ENCODE measurements at regions not wholly inside any gene's neighbourhood (a gene's known extent, or its start where the extent isn't known, plus 50 kb on each side); places are given as distances from the start of the nearest gene placed in this dataset.

DNA sequence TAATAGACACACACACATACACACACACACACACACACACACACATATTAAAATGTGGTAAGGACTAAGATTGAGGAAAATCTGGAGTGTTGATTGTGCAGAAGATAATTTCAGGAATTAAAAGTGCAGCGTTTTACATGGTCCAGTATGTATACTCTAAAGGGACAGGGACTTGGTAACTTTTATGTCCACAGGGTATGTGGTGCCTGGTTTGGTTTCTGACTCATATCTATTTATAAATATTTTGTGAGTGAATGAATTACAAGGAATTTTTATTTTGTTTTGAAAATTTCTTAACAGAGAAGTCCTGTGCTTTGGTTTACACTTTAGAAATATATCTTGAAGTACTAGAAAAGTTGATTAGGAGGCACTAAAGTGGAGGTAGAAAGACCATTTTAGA lies 287.7 kb upstream of the NXPH2 start:
- H3K9me2 ChIP-seq (replicated peaks; ENCODE audit: low read depth, low read length): no peaks in the 10 kb centered on the region
- TF ChIP-seq, protein P1, sequence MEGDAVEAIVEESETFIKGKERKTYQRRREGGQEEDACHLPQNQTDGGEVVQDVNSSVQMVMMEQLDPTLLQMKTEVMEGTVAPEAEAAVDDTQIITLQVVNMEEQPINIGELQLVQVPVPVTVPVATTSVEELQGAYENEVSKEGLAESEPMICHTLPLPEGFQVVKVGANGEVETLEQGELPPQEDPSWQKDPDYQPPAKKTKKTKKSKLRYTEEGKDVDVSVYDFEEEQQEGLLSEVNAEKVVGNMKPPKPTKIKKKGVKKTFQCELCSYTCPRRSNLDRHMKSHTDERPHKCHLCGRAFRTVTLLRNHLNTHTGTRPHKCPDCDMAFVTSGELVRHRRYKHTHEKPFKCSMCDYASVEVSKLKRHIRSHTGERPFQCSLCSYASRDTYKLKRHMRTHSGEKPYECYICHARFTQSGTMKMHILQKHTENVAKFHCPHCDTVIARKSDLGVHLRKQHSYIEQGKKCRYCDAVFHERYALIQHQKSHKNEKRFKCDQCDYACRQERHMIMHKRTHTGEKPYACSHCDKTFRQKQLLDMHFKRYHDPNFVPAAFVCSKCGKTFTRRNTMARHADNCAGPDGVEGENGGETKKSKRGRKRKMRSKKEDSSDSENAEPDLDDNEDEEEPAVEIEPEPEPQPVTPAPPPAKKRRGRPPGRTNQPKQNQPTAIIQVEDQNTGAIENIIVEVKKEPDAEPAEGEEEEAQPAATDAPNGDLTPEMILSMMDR (conservative IDR thresholded peaks at IDR 0.05; ENCODE audit: low read length): no peak
- TF ChIP-seq EZH2phosphoT487 (IDR thresholded peaks at IDR 0.05; ENCODE audit: borderline replicate concordance): no peak
- no peak overlapping the region for H2AFZ ChIP-seq (ENCODE audit: low read length)
- H3K4me2 ChIP-seq (ENCODE audit: low read depth, low read length, poor library complexity, severe bottlenecking): no peak overlapping the region
- no peaks in the 10 kb centered on the region for H3K36me3 ChIP-seq (ENCODE audit: insufficient read depth, low read length)
- H3K27me3 ChIP-seq (ENCODE audit: insufficient read depth, low read length, poor library complexity, severe bottlenecking): no peaks in the 10 kb centered on the region
- H4K20me1 ChIP-seq (ENCODE audit: insufficient read depth, low read length, poor library complexity, severe bottlenecking): no peaks in the 10 kb centered on the region
- H3K79me2 ChIP-seq (ENCODE audit: insufficient read depth, low read length): no peaks in the 10 kb centered on the region
- H3K9me3 ChIP-seq (ENCODE audit: insufficient read depth, low read depth, low read length): no peaks in the 10 kb centered on the region
- no peaks in the 10 kb centered on the region for H3K4me1 ChIP-seq (ENCODE audit: insufficient read depth, low read length, poor library complexity, severe bottlenecking)
- H3K4me3 ChIP-seq (ENCODE audit: low read length, poor library complexity, severe bottlenecking): no peak overlapping the region
- H3K9ac ChIP-seq (ENCODE audit: low read depth, low read length, poor library complexity, severe bottlenecking): no peak overlapping the region
- no peaks in the 10 kb centered on the region for H3F3A ChIP-seq (ENCODE audit: low read depth)

DNA sequence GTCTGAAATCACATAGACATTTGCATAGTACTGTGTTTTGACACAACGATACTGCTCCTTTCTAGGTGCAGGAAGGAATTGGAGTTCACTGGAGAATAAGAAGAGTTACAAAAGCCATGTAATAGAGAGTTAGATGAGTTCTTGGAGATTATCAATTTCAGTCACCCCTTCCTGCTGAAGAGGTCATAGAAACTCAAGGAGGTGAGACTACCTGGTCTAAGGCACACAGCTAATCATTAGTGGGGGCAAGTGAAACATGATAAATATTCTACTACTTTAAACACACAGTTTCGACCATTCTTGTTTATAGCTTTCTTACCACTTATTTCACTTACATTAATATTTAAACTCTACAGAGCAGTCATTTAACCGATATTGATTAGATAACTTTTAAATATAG lies 286.9 kb upstream of the NXPH2 start:
- Histone ChIP-seq H3K4me3 (ENCODE audit: low read length, poor library complexity, severe bottlenecking) (no peak overlapping the region), H3K27me3 (ENCODE audit: insufficient read depth, low read length, poor library complexity, severe bottlenecking) (no peaks in the 10 kb centered on the region), H3K9me2 (replicated peaks; ENCODE audit: low read depth, low read length) (no peaks in the 10 kb centered on the region), H3K4me2 (ENCODE audit: low read depth, low read length, poor library complexity, severe bottlenecking) (no peak overlapping the region), H3K36me3 (ENCODE audit: insufficient read depth, low read length) (no peaks in the 10 kb centered on the region), H3K9me3 (ENCODE audit: insufficient read depth, low read depth, low read length) (no peaks in the 10 kb centered on the region), H3K4me1 (ENCODE audit: insufficient read depth, low read length, poor library complexity, severe bottlenecking) (no peaks in the 10 kb centered on the region), H2AFZ (ENCODE audit: low read length) (no peak overlapping the region), H4K20me1 (ENCODE audit: insufficient read depth, low read length, poor library complexity, severe bottlenecking) (no peaks in the 10 kb centered on the region), H3K9ac (ENCODE audit: low read depth, low read length, poor library complexity, severe bottlenecking) (no peak overlapping the region), H3K79me2 (ENCODE audit: insufficient read depth, low read length) (no peaks in the 10 kb centered on the region), H3F3A (ENCODE audit: low read depth) (no peaks in the 10 kb centered on the region)
- TF ChIP-seq, protein P1 (conservative IDR thresholded peaks at IDR 0.05; ENCODE audit: low read length): no peak
- no peak for TF ChIP-seq EZH2phosphoT487 (IDR thresholded peaks at IDR 0.05; ENCODE audit: borderline replicate concordance)

DNA sequence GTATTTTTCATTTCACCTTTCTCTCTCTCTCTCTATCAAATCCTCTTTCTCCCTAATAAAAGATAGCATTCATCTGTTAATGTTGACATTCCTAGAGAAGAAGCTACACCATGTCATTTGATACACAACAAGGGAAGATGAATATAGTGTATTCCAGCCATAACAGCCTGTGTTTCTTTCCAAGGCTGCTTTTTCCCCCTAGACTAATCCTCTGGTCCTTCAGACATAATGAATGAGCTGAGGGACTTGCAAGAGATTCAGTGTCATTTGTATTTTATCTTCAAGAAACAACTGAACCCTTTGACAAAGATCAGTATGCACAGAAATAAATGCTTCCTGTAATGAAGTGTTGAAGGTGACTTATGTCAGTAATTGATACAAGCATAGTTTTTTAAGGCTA lies 284.0 kb upstream of the NXPH2 start:
- no peak overlapping the region for H3K9ac ChIP-seq (ENCODE audit: low read depth, low read length, poor library complexity, severe bottlenecking)
- H3K27me3 ChIP-seq (ENCODE audit: insufficient read depth, low read length, poor library complexity, severe bottlenecking): no peaks in the 10 kb centered on the region
- no peak overlapping the region for H3K4me3 ChIP-seq (ENCODE audit: low read length, poor library complexity, severe bottlenecking)
- no peaks in the 10 kb centered on the region for H3K36me3 ChIP-seq (ENCODE audit: insufficient read depth, low read length)
- H2AFZ ChIP-seq (ENCODE audit: low read length): no peak overlapping the region
- TF ChIP-seq EZH2phosphoT487 (IDR thresholded peaks at IDR 0.05; ENCODE audit: borderline replicate concordance): no peak
- TF ChIP-seq, protein P1 (conservative IDR thresholded peaks at IDR 0.05; ENCODE audit: low read length): no peak
- no peaks in the 10 kb centered on the region for H3F3A ChIP-seq (ENCODE audit: low read depth)
- H3K9me2 ChIP-seq (replicated peaks; ENCODE audit: low read depth, low read length): no peaks in the 10 kb centered on the region
- H3K79me2 ChIP-seq (ENCODE audit: insufficient read depth, low read length): no peaks in the 10 kb centered on the region
- H4K20me1 ChIP-seq (ENCODE audit: insufficient read depth, low read length, poor library complexity, severe bottlenecking): no peaks in the 10 kb centered on the region
- no peak overlapping the region for H3K4me2 ChIP-seq (ENCODE audit: low read depth, low read length, poor library complexity, severe bottlenecking)
- no peaks in the 10 kb centered on the region for H3K9me3 ChIP-seq (ENCODE audit: insufficient read depth, low read depth, low read length)
- no peaks in the 10 kb centered on the region for H3K4me1 ChIP-seq (ENCODE audit: insufficient read depth, low read length, poor library complexity, severe bottlenecking)
